ENCODE measurements at regions not wholly inside any gene's neighbourhood (a gene's known extent, or its start where the extent isn't known, plus 50 kb on each side); places are given as distances from the start of the nearest gene placed in this dataset.

DNA sequence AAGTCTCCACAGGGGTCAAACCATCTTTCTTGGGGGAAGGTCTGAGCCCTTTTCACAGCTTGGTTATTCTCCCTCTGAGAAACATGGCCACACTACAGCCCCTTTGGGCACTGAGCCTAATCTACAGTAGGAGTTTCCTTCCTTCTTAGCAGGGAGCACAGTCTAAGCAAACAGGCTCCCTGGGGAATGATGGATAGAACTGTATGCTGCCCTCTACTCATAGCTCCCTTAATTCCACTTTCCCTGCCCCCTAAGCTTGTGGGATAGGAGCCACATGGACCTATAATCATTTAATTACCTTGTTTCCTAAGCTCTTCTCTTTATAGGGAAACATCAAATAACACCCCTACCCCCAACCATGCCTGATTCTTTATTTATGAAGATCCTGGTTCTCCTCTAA is 442.1 kb upstream of the MEX3C start:
- Mint-ChIP-seq H3K4me1 (no peaks in the 10 kb centered on the region), H3K4me3 (no peak overlapping the region), H3K9me3 (peaks cover 15% of the 10 kb centered on the region), H3K36me3 (ENCODE audit: low read depth) (peaks cover 9% of the 10 kb centered on the region), H3K27me3 (ENCODE audit: low read depth) (no peaks in the 10 kb centered on the region), H3K27ac (ENCODE audit: unreplicated experiment) (no peak overlapping the region)
- DNase-seq (ENCODE audit: low read depth, low spot score): no peak
- TF ChIP-seq, protein P1, sequence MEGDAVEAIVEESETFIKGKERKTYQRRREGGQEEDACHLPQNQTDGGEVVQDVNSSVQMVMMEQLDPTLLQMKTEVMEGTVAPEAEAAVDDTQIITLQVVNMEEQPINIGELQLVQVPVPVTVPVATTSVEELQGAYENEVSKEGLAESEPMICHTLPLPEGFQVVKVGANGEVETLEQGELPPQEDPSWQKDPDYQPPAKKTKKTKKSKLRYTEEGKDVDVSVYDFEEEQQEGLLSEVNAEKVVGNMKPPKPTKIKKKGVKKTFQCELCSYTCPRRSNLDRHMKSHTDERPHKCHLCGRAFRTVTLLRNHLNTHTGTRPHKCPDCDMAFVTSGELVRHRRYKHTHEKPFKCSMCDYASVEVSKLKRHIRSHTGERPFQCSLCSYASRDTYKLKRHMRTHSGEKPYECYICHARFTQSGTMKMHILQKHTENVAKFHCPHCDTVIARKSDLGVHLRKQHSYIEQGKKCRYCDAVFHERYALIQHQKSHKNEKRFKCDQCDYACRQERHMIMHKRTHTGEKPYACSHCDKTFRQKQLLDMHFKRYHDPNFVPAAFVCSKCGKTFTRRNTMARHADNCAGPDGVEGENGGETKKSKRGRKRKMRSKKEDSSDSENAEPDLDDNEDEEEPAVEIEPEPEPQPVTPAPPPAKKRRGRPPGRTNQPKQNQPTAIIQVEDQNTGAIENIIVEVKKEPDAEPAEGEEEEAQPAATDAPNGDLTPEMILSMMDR (conservative IDR thresholded peaks at IDR 0.05): no peak

DNA sequence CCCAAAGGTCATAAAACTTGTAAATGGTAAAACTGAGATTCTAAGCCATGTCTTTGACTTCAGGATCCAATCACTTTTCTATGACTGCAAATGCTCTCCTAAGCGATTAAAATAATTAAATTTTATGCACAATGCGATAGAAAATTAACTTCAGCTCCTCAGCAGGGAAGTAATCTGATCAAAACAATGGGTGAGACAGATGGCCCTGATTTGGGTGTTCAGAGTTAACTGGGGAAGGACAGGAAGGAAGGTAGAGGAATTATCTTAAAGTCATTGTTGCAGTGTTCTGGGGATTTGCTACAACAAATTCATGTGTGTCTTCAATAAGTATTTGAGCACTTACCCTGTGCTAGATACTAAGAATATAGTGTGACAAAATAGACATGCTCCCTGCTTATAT is 446.0 kb upstream of the MEX3C start:
- Mint-ChIP-seq H3K4me3 (no peak overlapping the region), H3K36me3 (ENCODE audit: low read depth) (peaks cover 5% of the 10 kb centered on the region), H3K27me3 (ENCODE audit: low read depth) (no peaks in the 10 kb centered on the region), H3K27ac (ENCODE audit: unreplicated experiment) (no peak overlapping the region), H3K9me3 (peaks cover 5% of the 10 kb centered on the region), H3K4me1 (no peaks in the 10 kb centered on the region)
- no peak for DNase-seq (ENCODE audit: low read depth, low spot score)
- TF ChIP-seq, protein P1 (conservative IDR thresholded peaks at IDR 0.05): no peak

DNA sequence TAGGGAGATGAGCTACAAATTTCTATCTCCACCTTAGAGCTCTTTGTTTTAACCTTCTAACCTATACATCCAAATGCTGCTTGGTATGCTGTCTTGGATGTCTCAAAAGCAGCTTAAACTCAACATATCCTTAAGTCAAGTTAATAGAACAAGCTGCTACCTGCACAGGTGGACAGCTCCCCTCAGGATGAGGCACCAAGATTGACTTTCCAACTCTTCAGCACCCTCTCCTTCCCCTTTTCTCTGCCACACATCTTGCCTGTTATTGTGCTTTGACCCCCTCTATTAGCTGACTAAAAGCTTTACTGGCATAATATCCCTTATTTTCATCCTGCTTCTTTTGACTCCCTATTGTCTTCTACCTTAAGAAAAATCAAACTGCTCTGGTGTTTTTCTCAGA is 448.1 kb upstream of the MEX3C start:
- TF ChIP-seq, protein P1 (conservative IDR thresholded peaks at IDR 0.05): no peak
- H3K9me3 Mint-ChIP-seq: peaks cover 3% of the 10 kb centered on the region
- H3K4me1 Mint-ChIP-seq: no peaks in the 10 kb centered on the region
- H3K36me3 Mint-ChIP-seq (ENCODE audit: low read depth): no peaks in the 10 kb centered on the region
- no peak overlapping the region for H3K27ac Mint-ChIP-seq (ENCODE audit: unreplicated experiment)
- no peak for DNase-seq (ENCODE audit: low read depth, low spot score)
- no peak overlapping the region for H3K4me3 Mint-ChIP-seq
- no peaks in the 10 kb centered on the region for H3K27me3 Mint-ChIP-seq (ENCODE audit: low read depth)

DNA sequence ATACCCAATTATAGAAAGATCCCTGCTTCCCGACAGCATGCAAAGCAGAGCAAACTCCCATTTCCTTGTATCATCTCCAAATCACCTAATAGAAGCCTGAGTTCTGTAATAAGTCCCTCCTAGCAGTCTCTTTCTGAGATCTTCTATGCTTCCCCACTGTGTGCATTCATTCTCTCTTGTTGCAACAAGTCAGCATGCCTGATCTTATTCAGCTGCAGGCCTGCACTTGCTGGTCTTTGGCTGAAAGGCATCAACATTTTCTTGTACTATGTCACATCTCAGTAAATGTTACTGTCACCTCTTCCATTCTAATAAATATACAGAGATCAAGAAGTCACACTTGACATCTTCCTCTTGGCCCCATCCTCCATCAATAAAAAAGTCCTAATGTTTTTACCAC is 449.9 kb upstream of the MEX3C start:
- H3K4me3 Mint-ChIP-seq: no peak overlapping the region
- TF ChIP-seq, protein P1 (conservative IDR thresholded peaks at IDR 0.05): no peak
- no peaks in the 10 kb centered on the region for H3K27me3 Mint-ChIP-seq (ENCODE audit: low read depth)

DNA sequence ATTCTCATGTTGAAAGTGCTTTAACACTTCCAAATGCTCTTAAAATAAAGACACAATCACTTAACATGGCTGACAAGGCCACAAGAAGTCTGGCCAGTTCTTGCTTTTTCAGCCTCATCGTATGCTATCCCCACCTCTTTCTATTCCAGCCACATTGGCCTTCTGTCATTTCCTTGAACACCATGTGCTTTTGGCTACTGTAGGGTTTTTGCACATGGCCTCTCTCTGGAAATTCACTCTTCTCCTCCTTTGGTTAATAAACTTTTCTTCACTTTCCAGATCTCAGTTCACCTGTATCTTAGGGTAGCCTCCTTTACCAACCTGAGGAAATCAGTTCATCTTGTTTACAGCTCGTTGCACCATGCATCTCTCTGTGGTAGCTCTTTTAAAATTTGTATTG is 450.5 kb upstream of the MEX3C start:
- Mint-ChIP-seq H3K4me1 (no peaks in the 10 kb centered on the region), H3K27ac (ENCODE audit: unreplicated experiment) (no peak overlapping the region), H3K4me3 (no peak overlapping the region), H3K36me3 (ENCODE audit: low read depth) (no peaks in the 10 kb centered on the region), H3K9me3 (peaks cover 3% of the 10 kb centered on the region), H3K27me3 (ENCODE audit: low read depth) (no peaks in the 10 kb centered on the region)
- no peak for DNase-seq (ENCODE audit: low read depth, low spot score)
- TF ChIP-seq, protein P1 (conservative IDR thresholded peaks at IDR 0.05): no peak

More for the DNA sequence above, 449.9 kb upstream of the MEX3C start:
- Mint-ChIP-seq H3K9me3 (peaks cover 3% of the 10 kb centered on the region), H3K36me3 (ENCODE audit: low read depth) (no peaks in the 10 kb centered on the region), H3K27ac (ENCODE audit: unreplicated experiment) (no peak overlapping the region), H3K4me1 (no peaks in the 10 kb centered on the region)
- no peak for DNase-seq (ENCODE audit: low read depth, low spot score)

DNA sequence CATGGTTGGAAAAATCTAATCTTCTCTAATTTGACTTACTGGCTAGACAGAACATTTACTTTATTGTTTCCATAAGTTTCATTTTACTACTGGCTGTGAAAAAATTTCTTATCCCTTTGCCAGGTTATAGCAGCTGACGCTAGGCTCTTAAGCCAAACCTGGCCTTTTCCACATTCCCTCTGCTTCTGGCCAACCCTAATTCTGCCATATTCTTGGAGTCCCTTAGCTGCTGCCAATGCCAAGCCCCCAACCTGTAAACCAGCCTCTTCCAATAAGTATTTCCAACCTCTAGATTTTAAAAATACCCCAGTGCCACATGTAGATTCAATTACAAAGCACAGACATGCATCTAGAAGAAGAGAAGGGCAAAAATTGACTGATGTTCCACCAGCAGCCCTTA is 452.3 kb upstream of the MEX3C start:
- no peak overlapping the region for H3K27ac Mint-ChIP-seq (ENCODE audit: unreplicated experiment)
- DNase-seq (ENCODE audit: low read depth, low spot score): no peak
- no peak overlapping the region for H3K4me3 Mint-ChIP-seq
- peaks cover 4% of the 10 kb centered on the region for H3K27me3 Mint-ChIP-seq (ENCODE audit: low read depth)
- no peaks in the 10 kb centered on the region for H3K9me3 Mint-ChIP-seq
- no peaks in the 10 kb centered on the region for H3K36me3 Mint-ChIP-seq (ENCODE audit: low read depth)
- TF ChIP-seq, protein P1 (conservative IDR thresholded peaks at IDR 0.05): no peak
- H3K4me1 Mint-ChIP-seq: peaks cover 12% of the 10 kb centered on the region
